ENCODE measurements at regions not wholly inside any gene's neighbourhood (a gene's known extent, or its start where the extent isn't known, plus 50 kb on each side); places are given as distances from the start of the nearest gene placed in this dataset.

- TF ChIP-seq CTCF (IDR thresholded peaks at IDR 0.05 in 2 of 3, conservative IDR thresholded peaks at IDR 0.05 in 1 of 3; ENCODE audit: borderline replicate concordance in 1 of 3, insufficient read depth in 1 of 3, low read depth in 2 of 3, low read length in 2 of 3) = no peak
- no peak for TF ChIP-seq REST (IDR thresholded peaks at IDR 0.05; ENCODE audit: low read depth)
- no peak for TF ChIP-seq POLR2AphosphoS5 (IDR thresholded peaks at IDR 0.05; ENCODE audit: low read depth, low read length)
- TF ChIP-seq EZH2phosphoT487 (IDR thresholded peaks at IDR 0.05; ENCODE audit: borderline replicate concordance) = no peak
- TF ChIP-seq EZH2 (IDR thresholded peaks at IDR 0.05) = no peak
- no peak for TF ChIP-seq MAX (IDR thresholded peaks at IDR 0.05)
Observed at GRCh38 chr11:59010708-59011107, 71.4 kb downstream of the GLYATL1 start (continued).

GRCh38 chr11:59011655-59012397, 72.5 kb downstream of the GLYATL1 start:
- CTCF ChIA-PET = no interaction called here
- TF ChIP-seq MAX (IDR thresholded peaks at IDR 0.05) (no peak), EZH2phosphoT487 (IDR thresholded peaks at IDR 0.05; ENCODE audit: borderline replicate concordance) (no peak), CBX3 (IDR thresholded peaks at IDR 0.05; ENCODE audit: low read depth) (no peak), ELF1 (IDR thresholded peaks at IDR 0.05; ENCODE audit: borderline replicate concordance, low read depth) (no peak), EZH2 (IDR thresholded peaks at IDR 0.05) (no peak), REST (IDR thresholded peaks at IDR 0.05; ENCODE audit: low read depth) (no peak), SIN3A (IDR thresholded peaks at IDR 0.05; ENCODE audit: low read depth) (no peak), ZNF274 (IDR thresholded peaks at IDR 0.05; ENCODE audit: low read depth, low read length) (no peak), FOSL1 (IDR thresholded peaks at IDR 0.05; ENCODE audit: low read depth) (no peak), SP1 (IDR thresholded peaks at IDR 0.05; ENCODE audit: low read depth) (no peak)

More at GRCh38 chr11:59011655-59012397, 72.5 kb downstream of the GLYATL1 start:
- no peak overlapping the region for H3K9ac ChIP-seq (ENCODE audit: low read length)
- H3K27ac ChIP-seq (ENCODE audit: low read depth, low read length) = no peak overlapping the region
- no peak for DNase-seq (ENCODE audit: low read depth, low spot score)
- no peaks in the 10 kb centered on the region for H3K9me3 ChIP-seq (ENCODE audit: control insufficient read depth in 1 of 2, insufficient read depth in 1 of 2, low read depth in 1 of 2, low read length in 2 of 2)
- H3K4me3 ChIP-seq (replicated peaks in 1 of 2; ENCODE audit: low read depth in 1 of 2, low read length in 2 of 2) = no peak overlapping the region
- H4K20me1 ChIP-seq (ENCODE audit: insufficient read depth) = no peaks in the 10 kb centered on the region
- no peaks in the 10 kb centered on the region for H3K79me2 ChIP-seq (ENCODE audit: insufficient read depth, low read length)
- ChIA-PET RAD21 (ENCODE audit: low non-redundant PET in 1 of 2, low total read pairs in 2 of 2, uncharacterized antibody in 2 of 2, unreplicated experiment in 2 of 2) (no interaction called here), POLR2A (no interaction called here)
- no peak overlapping the region for H2AFZ ChIP-seq (ENCODE audit: low read depth, low read length, poor library complexity, severe bottlenecking)
- H3K9me2 ChIP-seq (ENCODE audit: insufficient read depth) = no peaks in the 10 kb centered on the region
- ATAC-seq = no peak
- no peaks in the 10 kb centered on the region for H3K36me3 ChIP-seq (ENCODE audit: control insufficient read depth in 1 of 2, insufficient read depth in 2 of 2, low read length in 2 of 2)
- intact Hi-C loops (cut with micrococcal nuclease) = no loop called here
- H3K27me3 ChIP-seq (ENCODE audit: insufficient read depth, low read length) = peaks cover 11% of the 10 kb centered on the region
- no TSS peak for BruUV-seq (replicated peaks)
- no peak overlapping the region for H3K4me2 ChIP-seq (ENCODE audit: low read length)
- no peaks in the 10 kb centered on the region for H3K4me1 ChIP-seq (ENCODE audit: control insufficient read depth in 1 of 2, insufficient read depth in 2 of 2, low read length in 2 of 2)

Data from HCT116 (cell line).